Activated naive CD8-positive, alpha-beta T cell treated with anti-CD3 and anti-CD28 coated beads, Interleukin-2, amount 50 U/mL, for 16 hours (primary cell): ENCODE measurements at regions not wholly inside any gene's neighbourhood (a gene's known extent, or its start where the extent isn't known, plus 50 kb on each side); places are given as distances from the start of the nearest gene placed in this dataset.
"Not testable (repeated sequence)": the region's sequence is repeated elsewhere in the genome, so short reads cannot be mapped to it uniquely, and the experiment has no call there.

Source experiments
- DNase-seq: peaks from one replicate; pipeline ENCODE4 v3.0.0-alpha.2; 2020; ENCODE audit warnings: low read depth, low spot score

- DNase-seq = no peak
These were observed 200.3 kb downstream of the EPM2A start for GRCh38 chr6:145534989-145535388.

- DNase-seq = no peak
These were observed 196.3 kb downstream of the EPM2A start for GRCh38 chr6:145538989-145539388.

- no peak for DNase-seq
These were observed 195.5 kb downstream of the EPM2A start for GRCh38 chr6:145539831-145540230.

GRCh38 chr6:145540741-145541140 is 194.6 kb downstream of the EPM2A start:
- no peak for DNase-seq

- DNase-seq = no peak
These were observed 191.3 kb downstream of the EPM2A start for GRCh38 chr6:145544041-145544440.

- DNase-seq = no peak
These were observed 190.8 kb downstream of the EPM2A start for GRCh38 chr6:145544514-145544913.

GRCh38 chr6:145546265-145546664 is 189.1 kb downstream of the EPM2A start:
- no peak for DNase-seq

GRCh38 chr6:145547594-145548335 is 187.6 kb downstream of the EPM2A start:
- DNase-seq = no peak

- no peak for DNase-seq
These were observed 186.2 kb downstream of the EPM2A start for GRCh38 chr6:145548933-145549648.

GRCh38 chr6:145551164-145551563 is 184.2 kb downstream of the EPM2A start:
- no peak for DNase-seq

- no peak for DNase-seq
These were observed 180.2 kb downstream of the EPM2A start for GRCh38 chr6:145555084-145555483.

- DNase-seq = no peak
These were observed 177.8 kb downstream of the EPM2A start for GRCh38 chr6:145557474-145557873.

- no peak for DNase-seq
These were observed 175.5 kb downstream of the EPM2A start for GRCh38 chr6:145559836-145560235.

- DNase-seq = no peak
These were observed 173.9 kb downstream of the EPM2A start for GRCh38 chr6:145561095-145562072.

GRCh38 chr6:145562771-145563615 is 172.3 kb downstream of the EPM2A start:
- no peak for DNase-seq

- no peak for DNase-seq
These were observed 170.8 kb downstream of the EPM2A start for GRCh38 chr6:145564553-145564952.

GRCh38 chr6:145567684-145568252 is 167.6 kb downstream of the EPM2A start:
- no peak for DNase-seq

- DNase-seq = no peak
These were observed 166.2 kb downstream of the EPM2A start for GRCh38 chr6:145569140-145569539.

- DNase-seq = not testable (repeated sequence)
These were observed 165.0 kb downstream of the EPM2A start for GRCh38 chr6:145570336-145570735.

GRCh38 chr6:145574269-145574668 is 161.1 kb downstream of the EPM2A start:
- DNase-seq = not testable (repeated sequence)
